Urothelium cell line (cell line): ENCODE measurements at regions not wholly inside any gene's neighbourhood (a gene's known extent, or its start where the extent isn't known, plus 50 kb on each side); places are given as distances from the start of the nearest gene placed in this dataset.
"Not testable (repeated sequence)": the region's sequence is repeated elsewhere in the genome, so short reads cannot be mapped to it uniquely, and the experiment has no call there.

ENCODE experiments used
- DNase-seq: peaks from one replicate; pipeline ENCODE4 v3.0.0; 2011; ENCODE audit warnings: low spot score, mixed read lengths
- FAIRE-seq: peaks from 2 replicates; lab custom pipeline; 2011; peaks lifted over from hg19 to GRCh38; lab: Jason Lieb, UNC

- FAIRE-seq (no peak), DNase-seq (no peak)
Measured at GRCh38 chr17:77622647-77623046, 335.9 kb upstream of the TNRC6C start.

DNA sequence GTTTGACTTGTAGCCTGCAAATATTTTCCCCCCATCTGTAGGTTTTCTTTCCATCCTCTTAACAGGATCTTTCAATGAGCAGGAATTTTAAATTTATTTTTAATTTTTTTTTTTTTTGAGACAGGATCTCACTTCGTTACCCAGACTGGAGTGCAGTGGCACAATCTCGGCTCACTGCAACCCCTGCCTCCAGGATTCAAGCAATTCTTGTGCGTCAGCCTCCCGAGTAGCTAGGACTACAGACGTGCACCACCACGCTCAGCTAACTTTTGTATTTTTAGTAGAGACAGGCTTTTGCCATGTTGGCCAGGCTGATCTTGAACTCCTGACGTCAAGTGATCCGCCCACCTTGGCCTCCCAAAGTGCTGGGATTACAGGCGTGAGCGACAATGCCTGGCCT is 335.2 kb upstream of the TNRC6C start:
- FAIRE-seq, DNase-seq: not testable (repeated sequence)

DNA sequence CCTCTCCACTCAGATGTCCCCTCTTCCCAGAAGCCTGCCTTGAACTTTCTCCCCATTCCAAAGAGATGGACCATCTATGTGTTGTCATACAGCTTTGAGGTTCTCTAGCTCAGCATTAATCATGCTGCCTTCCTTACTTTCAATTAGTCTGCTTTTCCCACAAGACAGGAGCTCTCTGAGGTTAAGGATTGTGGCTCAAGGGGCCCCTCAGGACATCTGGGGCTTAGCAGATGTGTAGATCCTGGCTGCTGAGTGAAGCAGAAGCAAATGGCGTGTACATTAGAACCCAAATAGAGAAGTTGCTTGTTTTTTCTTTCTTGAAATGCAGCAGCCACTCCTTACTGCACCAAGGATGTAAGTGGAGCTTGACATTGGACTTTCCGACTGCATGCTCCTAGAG is 330.5 kb upstream of the TNRC6C start:
- DNase-seq = no peak
- FAIRE-seq = no peak

DNA sequence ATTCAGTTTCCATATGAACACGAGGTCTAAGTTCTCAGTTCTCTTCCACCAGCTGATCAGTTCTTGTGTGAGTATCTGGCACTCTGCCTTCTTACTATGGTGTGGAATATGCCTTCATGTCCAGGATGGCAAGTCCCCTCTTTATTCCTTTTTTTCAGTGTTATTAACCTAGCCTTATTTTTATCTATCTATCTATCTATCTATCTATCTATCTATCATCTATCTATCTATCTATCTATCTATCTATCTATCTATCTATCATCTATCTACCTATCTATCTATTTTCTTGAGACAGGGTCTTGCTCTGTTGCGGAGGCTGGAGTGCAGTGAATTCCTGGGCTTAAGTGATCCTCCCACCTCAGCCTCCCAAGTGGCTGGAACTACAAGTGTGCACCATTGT is 329.2 kb upstream of the TNRC6C start:
- not testable (repeated sequence) for FAIRE-seq, DNase-seq

- FAIRE-seq (no peak), DNase-seq (no peak)
Measured at GRCh38 chr17:77631307-77631706, 327.2 kb upstream of the TNRC6C start.

- peak; percentile 46 for FAIRE-seq
Measured at GRCh38 chr17:77632619-77633018, 325.9 kb upstream of the TNRC6C start.

GRCh38 chr17:77634710-77635109 is 323.8 kb upstream of the TNRC6C start:
- no peak for FAIRE-seq
- DNase-seq = no peak

More at GRCh38 chr17:77632619-77633018, 325.9 kb upstream of the TNRC6C start:
- DNase-seq = no peak

GRCh38 chr17:77635176-77635575 is 323.3 kb upstream of the TNRC6C start:
- FAIRE-seq (no peak), DNase-seq (no peak)

DNA sequence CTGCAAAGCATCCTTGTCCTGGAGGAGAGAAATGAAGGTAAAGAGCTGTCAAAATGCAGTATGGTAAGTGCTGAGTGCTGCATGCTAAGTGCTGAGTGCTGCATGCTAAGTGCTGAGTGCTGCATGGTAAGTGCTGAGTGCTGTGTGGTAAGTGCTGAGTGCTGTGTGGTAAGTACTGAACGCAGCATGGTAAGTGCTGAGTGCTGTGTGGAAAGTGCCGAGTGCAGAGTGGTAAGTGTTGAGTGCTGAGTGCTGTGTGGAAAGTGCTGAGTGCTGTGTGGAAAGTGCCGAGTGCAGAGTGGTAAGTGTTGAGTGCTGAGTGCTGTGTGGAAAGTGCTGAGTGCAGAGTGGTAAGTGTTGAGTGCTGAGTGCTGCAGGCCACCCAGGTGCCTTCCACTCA is 322.7 kb upstream of the TNRC6C start:
- not testable (repeated sequence) for DNase-seq
- FAIRE-seq = peak; percentile 90

GRCh38 chr17:77636835-77637817 is 321.4 kb upstream of the TNRC6C start:
- DNase-seq = no peak
- FAIRE-seq = no peak

DNA sequence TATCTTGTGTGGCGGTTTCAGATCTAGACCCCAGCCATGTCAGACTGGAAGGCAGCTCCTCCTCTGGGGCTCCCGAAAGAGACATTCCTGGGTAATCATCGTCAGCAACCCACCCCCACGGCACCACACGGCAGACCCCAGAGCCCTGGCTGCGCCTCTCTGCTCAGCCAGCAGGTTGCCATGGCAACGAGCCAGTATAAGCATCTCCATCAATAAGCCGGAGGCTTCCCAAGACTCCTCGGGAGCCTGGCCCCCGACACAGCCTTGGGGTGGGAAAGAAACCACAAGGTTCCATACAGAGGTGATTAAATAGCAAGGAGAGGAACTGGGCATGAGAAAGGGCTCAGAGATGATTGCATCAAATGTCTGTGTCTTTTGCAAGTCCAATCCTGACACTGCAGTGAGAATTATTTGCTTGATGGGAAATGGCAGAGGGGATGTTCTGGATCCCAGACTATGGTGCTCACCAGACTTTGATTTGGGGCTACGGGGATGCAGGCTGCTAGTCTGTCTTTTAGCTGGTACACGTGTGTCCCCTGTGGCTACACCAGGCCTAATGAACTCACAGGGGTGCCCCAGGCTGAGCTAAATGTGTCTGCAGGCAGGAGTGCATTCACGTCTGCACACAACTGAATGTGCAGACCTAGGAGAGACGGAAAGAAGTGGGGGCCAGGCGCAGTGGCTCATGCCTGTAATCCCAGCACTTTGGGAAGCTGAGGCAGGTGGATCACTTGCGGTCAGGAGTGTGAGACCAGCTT is 320.5 kb upstream of the TNRC6C start:
- FAIRE-seq = peak; percentile 65
- no peak for DNase-seq

DNA sequence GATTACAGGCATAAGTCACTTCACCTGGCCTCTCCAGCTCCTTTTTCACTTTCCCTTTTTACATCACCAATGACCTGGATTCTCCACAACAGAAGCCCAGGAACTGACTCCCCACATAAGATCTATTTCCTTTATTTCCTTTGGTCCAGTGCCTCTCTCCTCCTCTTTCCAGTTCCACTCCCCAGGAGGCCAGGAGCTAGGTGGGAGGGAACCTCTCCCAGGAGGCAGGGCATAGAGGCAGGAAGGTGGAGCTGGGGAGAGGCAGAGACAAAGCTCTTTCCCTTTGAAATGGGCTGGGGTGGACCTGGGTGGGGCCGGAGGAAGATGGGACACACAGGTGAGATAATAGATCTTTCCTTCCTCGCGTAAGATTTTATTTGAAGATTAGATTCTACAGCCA is 318.3 kb upstream of the TNRC6C start:
- FAIRE-seq (no peak), DNase-seq (no peak)

DNA sequence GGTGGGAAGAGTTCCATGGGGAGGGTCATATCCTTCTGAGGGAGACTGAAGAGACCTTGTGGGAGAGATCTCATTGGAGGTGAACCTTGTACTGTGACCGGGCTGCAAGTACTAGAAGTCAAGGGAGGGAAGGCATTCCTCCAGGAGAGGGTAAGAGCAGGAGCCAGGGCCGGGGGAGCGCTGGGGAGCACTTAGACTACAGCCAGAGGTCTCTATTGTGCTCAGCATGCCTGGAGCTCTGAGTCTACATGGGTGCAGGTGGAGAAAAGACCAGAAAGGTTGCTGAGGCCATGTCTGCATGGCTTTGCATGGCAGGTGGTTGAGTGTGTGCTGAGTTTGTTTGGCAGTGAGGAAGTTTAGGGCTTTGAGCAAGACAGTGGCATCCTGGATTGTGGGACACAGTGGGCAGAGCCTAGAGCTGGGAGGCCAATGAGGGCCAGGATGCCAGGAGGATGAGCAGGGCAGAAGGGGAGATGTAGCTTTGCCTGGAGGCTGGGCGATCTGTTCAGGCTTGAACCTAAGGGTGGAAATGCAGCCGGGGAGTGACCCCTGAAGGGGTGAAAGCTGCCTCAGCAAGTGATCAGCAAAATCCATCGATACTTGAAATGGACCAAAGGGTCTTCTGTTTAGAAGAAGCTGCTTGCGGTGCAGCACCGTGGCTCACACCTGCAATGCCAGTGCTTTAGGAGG is 317.4 kb upstream of the TNRC6C start:
- FAIRE-seq (peak; percentile 35), DNase-seq (no peak)

- FAIRE-seq (peak; percentile 27), DNase-seq (no peak)
Measured at GRCh38 chr17:77641718-77642117, 316.8 kb upstream of the TNRC6C start.

GRCh38 chr17:77644181-77645071 is 314.1 kb upstream of the TNRC6C start:
- no peak for DNase-seq
- FAIRE-seq = peak; percentile 40

DNA sequence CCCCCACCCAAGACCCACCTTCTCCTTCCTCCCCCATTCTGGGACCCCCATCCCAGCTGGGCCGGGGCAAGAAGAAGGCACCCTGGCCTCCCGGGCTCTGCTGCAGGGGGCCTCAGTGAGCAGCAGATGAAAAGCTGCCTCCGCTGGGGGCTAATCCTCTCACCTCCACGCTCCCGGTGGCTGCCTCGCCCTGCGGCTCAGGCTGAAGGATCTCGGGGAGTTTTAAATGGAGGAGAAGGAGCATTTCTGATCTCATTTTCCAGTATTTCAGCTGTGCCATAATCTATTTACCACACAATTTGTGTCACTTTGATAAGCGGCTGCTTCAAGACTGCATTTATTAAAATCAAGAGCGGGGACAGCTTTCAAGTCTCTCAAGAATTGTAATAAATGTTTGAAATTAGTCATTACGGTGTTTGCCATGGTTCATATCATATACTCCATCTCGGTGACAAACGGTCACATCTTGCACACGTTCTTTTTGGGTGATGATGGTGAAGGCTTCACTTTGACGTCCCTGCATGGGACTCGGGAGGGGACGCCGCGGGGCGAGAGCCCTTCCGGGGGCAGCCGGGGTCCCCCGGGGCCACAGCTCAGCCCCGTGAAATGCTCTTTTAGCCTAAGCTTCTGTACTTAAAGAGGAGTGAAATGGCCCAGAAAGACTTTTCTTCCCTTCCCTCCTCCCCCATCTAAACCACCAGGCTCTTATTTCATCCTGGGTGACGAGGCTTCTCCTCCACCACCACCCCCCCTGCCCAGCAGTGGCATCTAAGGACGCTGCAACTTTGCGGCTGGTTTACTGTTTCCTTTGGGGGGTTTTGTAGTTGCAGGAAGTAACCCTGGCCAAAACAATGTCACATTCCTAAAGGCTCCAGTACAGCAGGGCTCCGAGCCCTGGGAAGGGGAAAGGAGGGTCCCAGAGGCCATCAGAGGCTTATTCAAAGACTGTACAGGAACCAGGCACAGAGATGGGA is 313.1 kb upstream of the TNRC6C start:
- DNase-seq = peak; percentile 75
- FAIRE-seq = peak; percentile 63

DNA sequence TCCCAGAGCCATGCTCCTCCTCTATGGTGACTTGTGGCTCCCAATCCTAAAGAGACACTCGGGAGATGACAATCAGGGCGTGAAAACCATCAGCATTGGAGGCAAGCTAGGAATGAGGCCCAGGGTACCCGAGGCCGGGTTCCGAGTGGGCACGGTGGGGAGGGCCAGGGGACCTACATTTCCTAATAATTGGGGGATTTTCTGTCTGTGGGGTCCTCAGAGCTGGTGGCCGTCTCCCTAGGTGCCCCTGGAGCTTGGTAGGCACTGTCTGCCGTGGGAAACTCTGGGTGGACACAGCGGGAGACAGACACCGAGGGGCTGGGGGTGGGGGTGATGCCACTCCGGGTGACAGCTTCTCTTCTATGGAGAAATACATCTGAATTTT is 312.5 kb upstream of the TNRC6C start:
- FAIRE-seq = no peak

GRCh38 chr17:77647531-77647930 is 311.0 kb upstream of the TNRC6C start:
- DNase-seq (no peak), FAIRE-seq (no peak)

More for the DNA sequence above, 312.5 kb upstream of the TNRC6C start:
- DNase-seq = no peak

DNA sequence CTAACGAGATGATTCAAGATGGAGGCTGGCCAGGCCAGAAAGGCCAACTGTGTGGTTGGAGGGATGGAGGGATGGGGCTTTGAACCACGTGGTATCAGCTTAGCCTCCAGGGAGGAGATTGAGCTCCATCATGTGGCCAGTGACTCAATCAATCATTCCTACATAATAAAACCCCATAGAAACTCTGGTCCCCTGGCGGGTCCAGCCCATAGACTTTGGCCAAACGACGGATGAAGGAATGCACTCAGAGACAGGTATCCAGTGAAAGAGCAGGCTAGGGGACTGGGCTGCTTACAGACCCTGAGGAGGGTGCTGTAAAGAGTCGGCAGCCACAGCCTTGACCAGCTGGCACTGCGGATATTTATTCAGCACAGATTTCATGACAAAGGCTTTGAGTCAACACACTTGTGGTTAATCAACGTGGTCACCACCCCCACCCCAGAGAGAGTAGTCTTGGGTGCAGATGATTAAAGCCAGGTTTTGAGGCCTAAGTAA is 308.7 kb upstream of the TNRC6C start:
- FAIRE-seq (peak; percentile 42), DNase-seq (peak; percentile 74)
